ENCODE measurements at regions not wholly inside any gene's neighbourhood (a gene's known extent, or its start where the extent isn't known, plus 50 kb on each side); places are given as distances from the start of the nearest gene placed in this dataset.

DNA sequence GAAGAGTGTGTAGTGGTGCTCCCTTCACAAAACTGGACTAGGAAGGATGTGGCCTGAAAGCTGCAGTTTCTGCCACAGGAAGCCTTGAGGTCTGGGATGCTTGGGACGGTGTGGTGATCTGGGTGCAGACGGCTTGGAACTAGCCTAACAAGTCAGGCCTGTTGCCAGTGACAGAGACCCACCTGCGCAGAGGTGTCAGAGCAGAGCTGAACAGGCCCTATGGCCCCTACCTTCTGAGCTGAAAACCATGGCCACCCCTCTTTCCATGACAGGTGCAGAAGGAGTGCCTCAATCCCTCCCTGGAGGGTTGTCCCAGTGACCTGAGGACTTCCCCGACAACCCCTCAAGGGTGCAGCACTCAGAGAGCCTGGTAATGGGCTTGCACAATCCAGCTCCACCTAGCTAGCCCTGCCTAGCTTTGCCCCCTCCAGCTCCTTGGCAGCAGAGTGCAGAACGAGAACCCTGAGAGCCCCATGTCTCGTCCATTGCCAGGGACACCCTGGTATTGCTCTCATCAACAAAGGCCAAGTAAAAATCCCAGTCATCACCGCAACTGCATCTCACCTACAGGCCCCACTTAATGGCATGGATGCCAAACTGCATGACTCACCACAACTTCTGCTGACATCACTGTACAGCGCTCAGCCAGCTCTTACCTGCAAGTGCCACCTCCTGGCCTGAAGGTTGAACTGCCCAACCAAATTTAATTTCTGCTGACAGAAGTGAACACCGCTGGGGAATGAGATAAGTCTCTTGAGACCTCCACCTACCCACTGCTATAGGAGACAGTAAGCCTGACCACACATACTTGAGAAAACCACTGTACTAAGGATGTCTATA is 563.1 kb downstream of the TFAP2A start:
- Histone ChIP-seq H3K4me1 (ENCODE audit: control insufficient read depth in 1 of 2, insufficient read depth in 2 of 2, low read length in 2 of 2) (no peaks in the 10 kb centered on the region), H4K20me1 (ENCODE audit: insufficient read depth) (no peaks in the 10 kb centered on the region), H3K9me3 (ENCODE audit: control insufficient read depth in 1 of 2, insufficient read depth in 1 of 2, low read depth in 1 of 2, low read length in 2 of 2) (no peaks in the 10 kb centered on the region; a peak in 2 of 4 replicates), H2AFZ (ENCODE audit: low read depth, low read length, poor library complexity, severe bottlenecking) (no peak overlapping the region), H3K36me3 (ENCODE audit: control insufficient read depth in 1 of 2, insufficient read depth in 2 of 2, low read length in 2 of 2) (no peaks in the 10 kb centered on the region), H3K4me3 (replicated peaks in 1 of 2; ENCODE audit: low read depth in 1 of 2, low read length in 2 of 2) (no peak overlapping the region), H3K4me2 (ENCODE audit: low read length) (no peak overlapping the region), H3K27me3 (ENCODE audit: insufficient read depth, low read length) (no peaks in the 10 kb centered on the region), H3K27ac (ENCODE audit: low read depth, low read length) (no peak overlapping the region), H3K9me2 (ENCODE audit: insufficient read depth) (no peaks in the 10 kb centered on the region), H3K9ac (ENCODE audit: low read length) (no peak overlapping the region), H3K79me2 (ENCODE audit: insufficient read depth, low read length) (no peaks in the 10 kb centered on the region)
- intact Hi-C loops (cut with micrococcal nuclease) = no loop called here
- no TSS peak for BruUV-seq (replicated peaks)
- ATAC-seq (peak; percentile 89), DNase-seq (ENCODE audit: low read depth, low spot score) (peak; percentile 27)
- ChIA-PET POLR2A (no interaction called here), CTCF (no interaction called here), RAD21 (ENCODE audit: low non-redundant PET in 1 of 2, low total read pairs in 2 of 2, uncharacterized antibody in 2 of 2, unreplicated experiment in 2 of 2) (no interaction called here)
- TF ChIP-seq, protein P1, sequence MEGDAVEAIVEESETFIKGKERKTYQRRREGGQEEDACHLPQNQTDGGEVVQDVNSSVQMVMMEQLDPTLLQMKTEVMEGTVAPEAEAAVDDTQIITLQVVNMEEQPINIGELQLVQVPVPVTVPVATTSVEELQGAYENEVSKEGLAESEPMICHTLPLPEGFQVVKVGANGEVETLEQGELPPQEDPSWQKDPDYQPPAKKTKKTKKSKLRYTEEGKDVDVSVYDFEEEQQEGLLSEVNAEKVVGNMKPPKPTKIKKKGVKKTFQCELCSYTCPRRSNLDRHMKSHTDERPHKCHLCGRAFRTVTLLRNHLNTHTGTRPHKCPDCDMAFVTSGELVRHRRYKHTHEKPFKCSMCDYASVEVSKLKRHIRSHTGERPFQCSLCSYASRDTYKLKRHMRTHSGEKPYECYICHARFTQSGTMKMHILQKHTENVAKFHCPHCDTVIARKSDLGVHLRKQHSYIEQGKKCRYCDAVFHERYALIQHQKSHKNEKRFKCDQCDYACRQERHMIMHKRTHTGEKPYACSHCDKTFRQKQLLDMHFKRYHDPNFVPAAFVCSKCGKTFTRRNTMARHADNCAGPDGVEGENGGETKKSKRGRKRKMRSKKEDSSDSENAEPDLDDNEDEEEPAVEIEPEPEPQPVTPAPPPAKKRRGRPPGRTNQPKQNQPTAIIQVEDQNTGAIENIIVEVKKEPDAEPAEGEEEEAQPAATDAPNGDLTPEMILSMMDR (IDR thresholded peaks at IDR 0.05 in 2 of 3, conservative IDR thresholded peaks at IDR 0.05 in 1 of 3; ENCODE audit: borderline replicate concordance in 1 of 3, insufficient read depth in 1 of 3, low read depth in 2 of 3, low read length in 2 of 3) = peak in 2 of 3 experiments; percentile 28 to 45; a peak in 3 of 6 replicates
- TF ChIP-seq, protein P2, sequence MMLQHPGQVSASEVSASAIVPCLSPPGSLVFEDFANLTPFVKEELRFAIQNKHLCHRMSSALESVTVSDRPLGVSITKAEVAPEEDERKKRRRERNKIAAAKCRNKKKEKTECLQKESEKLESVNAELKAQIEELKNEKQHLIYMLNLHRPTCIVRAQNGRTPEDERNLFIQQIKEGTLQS (IDR thresholded peaks at IDR 0.05) = no peak
- TF ChIP-seq JUND (IDR thresholded peaks at IDR 0.05) = 0 out of 2 replicates have a peak, but pooled peaks have one; percentile 22
- TF ChIP-seq RAD21 (IDR thresholded peaks at IDR 0.05; ENCODE audit: low read depth) = peak; percentile 47

DNA sequence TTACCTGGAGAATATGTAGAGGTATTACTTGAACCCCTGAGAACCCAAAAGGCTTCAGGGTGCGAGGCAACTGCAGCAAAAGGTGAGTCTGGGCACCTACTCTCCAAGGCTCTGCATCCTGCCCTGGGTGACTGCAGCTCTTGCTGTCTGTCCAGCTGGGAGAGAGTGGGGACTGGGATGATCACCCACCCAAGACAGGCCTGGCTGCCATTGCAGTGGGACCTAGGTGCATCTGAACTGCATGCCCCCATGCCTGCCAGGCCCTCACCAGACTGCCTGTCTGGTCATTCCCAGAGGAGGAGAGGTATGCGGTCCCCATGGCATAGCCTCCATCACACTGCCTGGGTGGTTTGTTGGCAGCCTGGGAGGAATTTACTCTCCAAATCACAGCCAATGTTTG is 563.9 kb downstream of the TFAP2A start:
- Histone ChIP-seq H3K27ac (ENCODE audit: low read depth, low read length) (no peak overlapping the region), H3K4me1 (ENCODE audit: control insufficient read depth in 1 of 2, insufficient read depth in 2 of 2, low read length in 2 of 2) (no peaks in the 10 kb centered on the region), H3K4me3 (replicated peaks in 1 of 2; ENCODE audit: low read depth in 1 of 2, low read length in 2 of 2) (no peak overlapping the region), H3K79me2 (ENCODE audit: insufficient read depth, low read length) (no peaks in the 10 kb centered on the region), H3K4me2 (ENCODE audit: low read length) (no peak overlapping the region), H3K9me2 (ENCODE audit: insufficient read depth) (no peaks in the 10 kb centered on the region), H4K20me1 (ENCODE audit: insufficient read depth) (no peaks in the 10 kb centered on the region), H3K9ac (ENCODE audit: low read length) (no peak overlapping the region), H3K27me3 (ENCODE audit: insufficient read depth, low read length) (no peaks in the 10 kb centered on the region), H2AFZ (ENCODE audit: low read depth, low read length, poor library complexity, severe bottlenecking) (no peak overlapping the region), H3K9me3 (ENCODE audit: control insufficient read depth in 1 of 2, insufficient read depth in 1 of 2, low read depth in 1 of 2, low read length in 2 of 2) (peaks cover 3 to 7% of the 10 kb centered on the region in 2 experiments; a peak in 3 of 4 replicates), H3K36me3 (ENCODE audit: control insufficient read depth in 1 of 2, insufficient read depth in 2 of 2, low read length in 2 of 2) (no peaks in the 10 kb centered on the region)
- ChIA-PET POLR2A (no interaction called here), CTCF (no interaction called here), RAD21 (ENCODE audit: low non-redundant PET in 1 of 2, low total read pairs in 2 of 2, uncharacterized antibody in 2 of 2, unreplicated experiment in 2 of 2) (no interaction called here)
- intact Hi-C loops (cut with micrococcal nuclease) = no loop called here
- BruUV-seq (replicated peaks) = no TSS peak
- DNase-seq (ENCODE audit: low read depth, low spot score) (no peak), ATAC-seq (no peak)
- TF ChIP-seq ELF1 (IDR thresholded peaks at IDR 0.05; ENCODE audit: borderline replicate concordance, low read depth) (no peak), TCF7L2 (IDR thresholded peaks at IDR 0.05; ENCODE audit: borderline replicate concordance, extremely low read depth, insufficient read depth, insufficient read length) (no peak), YY1 (IDR thresholded peaks at IDR 0.05; ENCODE audit: extremely low read depth, insufficient replicate concordance, low read depth, low read length) (no peak), EZH2 (IDR thresholded peaks at IDR 0.05) (no peak), EGR1 (IDR thresholded peaks at IDR 0.05; ENCODE audit: low read depth) (no peak), POLR2AphosphoS5 (IDR thresholded peaks at IDR 0.05; ENCODE audit: low read depth, low read length) (no peak), CEBPB (IDR thresholded peaks at IDR 0.05; ENCODE audit: low read depth) (no peak), RAD21 (IDR thresholded peaks at IDR 0.05; ENCODE audit: low read depth) (no peak), CBX3 (IDR thresholded peaks at IDR 0.05; ENCODE audit: low read depth) (no peak), SRF (IDR thresholded peaks at IDR 0.05; ENCODE audit: low read depth) (no peak), ZNF274 (IDR thresholded peaks at IDR 0.05; ENCODE audit: low read depth, low read length) (no peak)
- TF ChIP-seq, protein P3, sequence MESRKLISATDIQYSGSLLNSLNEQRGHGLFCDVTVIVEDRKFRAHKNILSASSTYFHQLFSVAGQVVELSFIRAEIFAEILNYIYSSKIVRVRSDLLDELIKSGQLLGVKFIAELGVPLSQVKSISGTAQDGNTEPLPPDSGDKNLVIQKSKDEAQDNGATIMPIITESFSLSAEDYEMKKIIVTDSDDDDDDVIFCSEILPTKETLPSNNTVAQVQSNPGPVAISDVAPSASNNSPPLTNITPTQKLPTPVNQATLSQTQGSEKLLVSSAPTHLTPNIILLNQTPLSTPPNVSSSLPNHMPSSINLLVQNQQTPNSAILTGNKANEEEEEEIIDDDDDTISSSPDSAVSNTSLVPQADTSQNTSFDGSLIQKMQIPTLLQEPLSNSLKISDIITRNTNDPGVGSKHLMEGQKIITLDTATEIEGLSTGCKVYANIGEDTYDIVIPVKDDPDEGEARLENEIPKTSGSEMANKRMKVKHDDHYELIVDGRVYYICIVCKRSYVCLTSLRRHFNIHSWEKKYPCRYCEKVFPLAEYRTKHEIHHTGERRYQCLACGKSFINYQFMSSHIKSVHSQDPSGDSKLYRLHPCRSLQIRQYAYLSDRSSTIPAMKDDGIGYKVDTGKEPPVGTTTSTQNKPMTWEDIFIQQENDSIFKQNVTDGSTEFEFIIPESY (IDR thresholded peaks at IDR 0.05; ENCODE audit: extremely low read depth, insufficient replicate concordance, low read length) = no peak
- TF ChIP-seq, protein P4, sequence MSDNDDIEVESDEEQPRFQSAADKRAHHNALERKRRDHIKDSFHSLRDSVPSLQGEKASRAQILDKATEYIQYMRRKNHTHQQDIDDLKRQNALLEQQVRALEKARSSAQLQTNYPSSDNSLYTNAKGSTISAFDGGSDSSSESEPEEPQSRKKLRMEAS (IDR thresholded peaks at IDR 0.05) = no peak
